GM19035 (cell line): ENCODE measurements at regions not wholly inside any gene's neighbourhood (a gene's known extent, or its start where the extent isn't known, plus 50 kb on each side); places are given as distances from the start of the nearest gene placed in this dataset.
"Not testable (repeated sequence)": the region's sequence is repeated elsewhere in the genome, so short reads cannot be mapped to it uniquely, and the experiment has no call there.

Source experiments
- ATAC-seq: cut with Tn5 transposase; IDR thresholded peaks from one replicate; pipeline ENCODE4 v1.9.1; 2021; ENCODE audit not compliant: unreplicated experiment

DNA sequence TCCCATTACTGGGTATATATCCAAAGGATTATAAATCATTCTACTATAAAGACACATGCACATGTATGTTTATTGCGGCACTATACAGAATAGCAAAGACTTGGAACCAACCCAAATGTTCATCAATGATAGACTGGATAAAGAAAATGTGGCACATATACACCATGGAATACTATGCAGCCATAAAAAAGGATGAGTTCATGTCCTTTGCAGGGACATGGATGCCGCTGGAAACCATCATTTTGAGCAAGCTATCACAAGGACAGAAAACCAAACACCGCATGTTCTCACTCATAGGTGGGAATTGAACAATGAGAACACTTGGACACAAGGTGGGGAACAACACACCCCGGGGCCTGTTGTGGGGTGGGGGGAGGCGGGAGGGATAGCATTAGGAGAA lies 57.0 kb upstream of the NEUROD1 start:
- not testable (repeated sequence) for ATAC-seq

DNA sequence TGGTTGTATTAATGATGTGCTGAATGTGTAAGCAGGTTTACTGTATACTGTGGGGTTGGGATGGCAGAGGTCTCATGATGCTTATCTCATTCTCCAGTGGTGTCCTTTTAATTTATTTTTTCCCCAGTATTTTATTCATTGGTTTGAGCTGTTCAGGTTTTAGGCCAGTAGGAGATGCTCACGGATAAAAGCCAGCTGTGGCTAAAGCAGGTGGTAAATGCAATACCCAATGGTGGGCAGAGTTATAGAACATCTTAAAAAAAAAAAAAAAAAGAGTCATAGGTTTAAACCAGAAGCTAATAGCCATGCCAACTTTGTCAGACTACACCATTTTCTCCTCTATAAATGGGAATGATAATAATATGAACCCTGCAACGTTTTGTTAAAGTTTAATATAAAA lies 57.8 kb upstream of the NEUROD1 start:
- ATAC-seq = no peak

DNA sequence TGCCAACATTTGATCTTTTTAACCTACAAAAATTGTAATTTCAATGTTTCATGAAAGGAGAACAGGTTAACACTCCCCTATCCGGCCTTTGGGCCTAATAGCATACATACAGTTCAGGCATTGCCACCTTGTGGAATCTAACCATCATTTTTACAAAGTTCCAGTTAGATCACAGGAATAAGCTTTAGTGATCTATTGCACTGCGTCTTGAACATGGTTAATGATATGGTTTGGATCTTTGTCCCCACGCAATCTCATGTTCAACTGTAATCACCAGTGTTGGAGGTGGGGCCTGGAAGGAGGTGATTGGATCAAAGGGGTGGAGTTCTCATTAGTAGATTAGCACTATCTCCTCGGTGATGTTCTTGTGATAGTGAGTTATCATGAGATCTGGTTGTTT lies 58.2 kb upstream of the NEUROD1 start:
- no peak for ATAC-seq

DNA sequence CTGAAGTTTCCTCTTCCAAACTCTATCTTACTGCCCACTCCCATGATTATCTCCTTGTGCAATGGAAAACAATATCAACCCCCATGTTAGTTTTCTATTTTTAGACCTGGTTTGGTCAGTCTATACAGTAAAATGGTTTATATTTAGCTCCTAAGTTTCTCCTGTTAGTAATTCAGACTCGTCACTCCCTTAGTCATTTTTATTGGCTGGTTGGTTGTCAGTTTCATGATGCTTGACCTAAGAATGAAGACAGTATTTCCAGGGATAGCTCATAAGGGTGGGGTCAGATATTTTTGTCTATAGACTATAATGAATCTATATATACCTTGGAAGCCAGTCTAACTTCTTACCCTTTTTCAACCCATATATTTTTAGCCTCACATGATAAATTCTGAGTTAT lies 61.4 kb upstream of the NEUROD1 start:
- no peak for ATAC-seq

DNA sequence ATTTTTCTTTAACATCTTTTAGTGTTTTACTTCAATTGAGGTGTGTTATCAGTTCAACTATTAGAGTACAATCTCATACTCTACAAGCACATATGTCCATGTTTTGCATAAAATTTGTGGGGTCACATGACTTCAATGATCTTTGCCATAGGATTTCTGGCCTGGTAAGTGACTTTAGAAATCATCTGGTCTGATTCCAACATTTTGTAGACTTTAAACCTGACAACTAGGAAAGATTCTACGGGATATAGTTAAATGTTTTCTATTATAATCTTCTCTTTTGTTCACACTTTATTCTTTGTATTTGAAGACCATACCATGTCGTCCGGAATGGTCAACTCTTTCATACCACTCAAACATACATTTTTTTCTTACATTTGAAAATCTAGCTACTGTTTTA lies 62.0 kb upstream of the NEUROD1 start:
- ATAC-seq = no peak

DNA sequence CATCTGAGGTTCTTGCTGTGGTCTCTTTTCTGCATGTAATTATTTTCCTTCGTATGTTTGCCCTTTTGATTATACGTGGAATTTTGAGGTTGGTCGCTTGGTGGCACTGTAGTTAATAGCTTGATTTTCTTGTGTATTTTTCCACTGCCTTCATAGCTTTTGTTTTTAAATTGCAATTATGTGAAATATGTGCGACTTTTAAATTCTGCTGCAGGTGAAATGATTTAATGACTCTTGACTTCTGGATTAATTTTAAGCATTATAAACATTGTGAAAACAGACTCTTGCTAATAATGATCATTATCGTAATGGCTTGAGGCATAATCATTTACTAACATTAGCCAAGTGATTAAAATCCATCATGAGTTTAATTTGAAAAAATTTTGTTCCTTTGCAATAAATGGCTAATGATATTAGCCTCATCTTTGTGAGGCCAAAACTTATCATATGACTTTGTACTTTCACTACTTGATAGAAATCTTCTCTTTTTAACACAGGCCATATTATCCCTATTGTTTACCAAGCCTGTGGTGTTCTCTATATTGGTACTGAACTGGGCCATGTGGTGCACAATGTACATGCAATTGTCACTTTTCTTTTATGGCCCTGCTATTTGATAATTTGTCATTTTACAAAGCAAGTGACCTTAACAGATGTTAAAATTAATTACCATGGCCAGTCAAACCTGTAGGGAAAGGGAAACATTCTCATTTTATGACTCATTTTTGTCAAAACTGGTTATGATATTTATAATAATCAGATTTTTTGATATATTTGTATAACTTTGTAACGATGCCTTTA lies 62.8 kb upstream of the NEUROD1 start:
- peak; percentile 60 for ATAC-seq

DNA sequence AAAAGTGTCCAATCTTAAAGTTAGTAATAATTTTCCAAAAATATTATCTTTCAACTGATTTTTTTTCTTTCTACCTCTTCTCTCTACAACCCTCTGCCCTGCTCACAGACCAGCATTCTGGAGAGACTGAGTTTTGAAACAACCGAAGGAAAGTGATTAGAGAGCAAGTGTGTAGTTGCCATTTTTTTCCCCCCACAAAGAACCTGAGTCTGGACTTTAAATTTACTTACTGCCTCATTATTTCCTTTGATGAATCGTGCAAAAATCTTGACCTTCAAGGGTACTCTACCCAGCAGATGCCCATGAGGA lies 63.4 kb upstream of the NEUROD1 start:
- ATAC-seq = no peak

DNA sequence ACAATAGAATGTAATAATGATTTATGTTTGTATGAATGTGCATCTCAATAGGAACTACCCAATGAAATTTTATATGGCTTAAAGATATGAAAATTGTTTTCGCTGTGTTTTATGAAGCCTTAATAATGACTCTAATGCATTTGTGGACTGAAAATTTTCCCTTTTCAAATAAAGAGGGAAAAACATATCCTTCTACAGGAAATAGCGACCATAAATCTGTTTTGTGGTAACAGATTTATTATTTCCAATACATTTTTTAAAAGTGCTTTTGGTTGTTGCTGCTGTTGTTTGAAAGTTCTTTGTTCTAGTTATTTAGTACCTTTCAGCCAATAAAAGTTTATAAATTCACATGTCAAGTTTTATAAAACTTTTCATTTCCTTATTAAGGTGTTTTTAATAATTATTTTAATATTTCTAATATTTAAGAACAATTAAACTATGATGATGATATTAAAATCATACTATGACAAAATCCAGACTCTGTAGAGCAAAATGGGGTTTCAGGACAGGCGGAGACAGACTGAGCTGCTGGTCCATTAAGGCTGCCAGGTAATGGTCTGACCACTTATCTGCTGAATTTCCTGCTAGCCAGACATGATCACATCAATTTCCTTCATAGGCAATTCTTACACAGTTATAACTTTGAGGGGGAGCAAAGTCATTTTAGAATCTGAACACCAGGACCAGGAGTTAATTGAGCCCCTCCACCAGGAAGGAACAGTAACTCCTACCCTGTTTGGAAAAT lies 65.7 kb upstream of the NEUROD1 start:
- no peak for ATAC-seq

DNA sequence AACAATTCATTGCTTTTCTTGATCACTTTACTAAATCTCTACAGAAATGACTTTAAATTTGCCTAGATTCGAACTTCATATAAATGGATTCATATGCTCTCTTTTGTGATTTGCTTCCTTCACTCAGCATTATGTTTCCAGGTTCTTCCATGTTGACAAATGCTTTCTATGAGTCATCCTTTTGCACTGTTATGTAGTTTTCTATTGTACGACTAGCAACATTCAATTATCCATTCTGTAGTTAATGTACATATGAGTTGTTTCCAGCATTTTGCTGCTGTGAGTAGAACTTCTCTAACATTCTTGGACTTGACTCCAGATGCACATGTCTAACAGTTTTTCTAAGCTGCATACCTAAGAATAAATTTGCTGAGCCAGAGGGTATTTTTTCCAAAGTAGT lies 66.5 kb upstream of the NEUROD1 start:
- ATAC-seq = no peak

DNA sequence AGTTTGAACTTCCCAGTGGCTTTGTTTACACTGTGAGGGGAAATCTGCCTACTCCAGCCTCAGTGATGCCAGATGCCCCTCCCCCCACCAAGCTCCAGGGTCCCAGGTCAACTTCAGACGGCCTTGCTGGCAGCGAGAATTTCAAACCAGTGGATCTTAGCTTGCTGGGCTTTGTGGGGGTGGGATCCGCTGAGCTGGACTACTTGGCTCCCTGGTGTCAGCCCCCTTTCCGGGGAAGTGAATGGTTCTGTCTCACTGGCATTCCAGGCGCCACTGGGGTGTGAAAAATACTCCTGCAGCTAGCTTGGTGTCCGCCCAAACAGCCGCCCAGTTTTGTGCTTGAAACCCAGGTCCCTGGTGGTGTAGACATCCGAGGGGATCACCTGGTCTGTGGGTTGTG lies 70.0 kb upstream of the NEUROD1 start:
- no peak for ATAC-seq

DNA sequence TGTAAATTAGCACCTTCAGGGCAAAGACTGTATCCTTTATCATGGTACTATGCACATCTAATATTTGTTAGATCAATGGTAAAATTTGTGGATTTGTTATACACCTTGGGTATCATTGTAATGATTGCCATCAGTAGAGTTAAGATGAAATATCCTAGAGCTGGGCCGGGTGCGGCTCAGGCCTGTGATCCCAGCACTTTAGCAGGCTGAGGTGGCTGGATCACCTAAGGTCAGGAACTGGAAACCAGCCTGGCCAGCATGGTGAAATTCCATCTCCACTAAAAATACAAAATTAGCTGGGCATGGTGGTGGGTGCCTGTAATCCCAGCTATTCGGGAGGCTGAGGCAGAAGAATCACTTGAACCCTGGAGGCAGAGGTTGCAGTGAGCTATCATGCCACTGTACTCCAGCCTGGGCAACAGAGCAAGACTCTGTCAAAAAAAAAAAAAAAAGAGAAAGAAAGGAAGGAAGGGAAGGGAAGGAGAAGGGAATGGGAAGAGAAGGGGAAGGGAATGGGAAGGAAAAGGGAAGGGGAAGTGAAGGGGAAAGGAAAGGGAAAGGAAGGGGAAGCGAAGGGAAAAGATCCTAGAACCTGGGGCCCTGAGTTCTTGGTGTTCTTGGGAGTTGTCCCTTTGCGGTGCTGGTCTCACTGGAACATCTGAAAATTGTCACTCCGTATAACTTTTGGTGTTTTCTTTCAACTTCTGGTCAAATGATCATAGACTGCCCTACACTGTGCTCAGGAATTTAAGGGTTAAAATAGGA lies 71.1 kb upstream of the NEUROD1 start:
- no peak for ATAC-seq

DNA sequence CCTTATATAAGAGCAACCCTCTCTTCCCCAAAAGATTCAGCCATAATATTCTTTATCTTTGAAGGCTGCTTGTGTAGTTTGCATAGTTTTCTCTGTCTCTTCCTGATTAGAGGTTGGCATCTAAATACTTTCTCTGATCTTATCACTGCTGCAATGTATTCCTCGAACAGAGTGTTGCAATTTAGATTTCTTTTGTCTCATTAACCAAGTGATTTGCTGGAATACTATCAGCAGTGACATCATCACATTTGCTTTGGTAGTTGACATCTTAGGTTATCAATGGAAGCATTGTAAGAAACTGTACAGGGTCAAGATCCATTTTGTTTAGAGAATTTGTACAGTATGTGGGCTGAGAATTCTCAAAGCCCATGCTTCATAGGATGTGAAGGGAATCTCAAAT lies 72.0 kb upstream of the NEUROD1 start:
- ATAC-seq = no peak

DNA sequence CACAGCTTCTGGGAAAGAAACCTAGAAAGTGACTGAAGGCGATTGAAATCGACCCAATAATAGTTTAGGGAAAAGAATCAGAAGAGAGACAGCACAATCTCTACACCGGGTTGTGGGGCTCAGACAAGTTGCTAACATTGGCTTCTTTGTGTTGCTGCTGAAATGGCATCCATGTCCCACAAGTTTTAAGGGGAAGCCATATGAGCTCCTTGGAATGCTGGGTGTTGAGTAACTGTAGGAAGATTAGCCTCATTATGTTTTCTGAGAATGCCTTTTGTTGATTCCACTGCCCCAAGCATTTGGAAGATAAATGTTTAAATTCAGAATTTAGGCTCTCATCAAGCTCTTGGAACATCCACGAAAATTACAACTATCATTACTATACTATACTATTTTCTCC lies 73.4 kb upstream of the NEUROD1 start:
- ATAC-seq = no peak

DNA sequence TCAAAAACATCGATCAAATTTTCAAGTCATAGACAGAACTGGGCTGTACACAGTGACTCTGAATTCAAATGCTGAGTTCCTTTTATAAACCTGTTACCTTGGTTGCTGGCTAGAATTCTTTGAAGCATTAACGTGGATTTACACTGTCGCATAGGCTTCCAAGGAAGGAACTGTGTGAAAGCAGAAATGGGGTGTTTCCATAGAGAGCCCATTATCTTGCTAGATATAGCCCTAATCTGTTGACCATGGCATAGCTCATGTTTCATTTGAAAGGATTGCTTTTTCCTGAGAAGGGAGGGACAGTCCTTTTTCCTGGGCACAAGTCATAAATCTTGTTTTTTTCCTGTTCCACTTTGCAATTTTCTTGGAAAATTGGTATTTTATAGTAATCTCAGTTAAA lies 73.8 kb upstream of the NEUROD1 start:
- no peak for ATAC-seq

DNA sequence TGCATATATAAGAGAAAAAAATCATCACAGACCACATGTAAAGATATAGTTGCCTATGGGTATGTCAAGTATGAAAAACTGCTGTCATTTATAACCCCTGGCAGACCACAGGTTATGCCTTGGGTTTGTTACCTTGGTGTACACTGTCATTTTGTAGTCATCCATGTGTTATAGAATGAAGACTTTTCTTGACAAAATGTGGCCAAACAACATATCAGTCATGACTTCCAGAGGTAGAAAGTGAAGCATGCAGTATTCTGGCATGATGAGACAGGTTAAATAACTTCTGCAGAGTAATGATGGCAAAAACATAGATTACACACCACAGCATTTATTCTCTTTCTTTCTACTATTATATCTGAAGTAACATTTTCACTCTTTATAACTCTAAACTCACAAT lies 74.9 kb upstream of the NEUROD1 start:
- no peak for ATAC-seq

DNA sequence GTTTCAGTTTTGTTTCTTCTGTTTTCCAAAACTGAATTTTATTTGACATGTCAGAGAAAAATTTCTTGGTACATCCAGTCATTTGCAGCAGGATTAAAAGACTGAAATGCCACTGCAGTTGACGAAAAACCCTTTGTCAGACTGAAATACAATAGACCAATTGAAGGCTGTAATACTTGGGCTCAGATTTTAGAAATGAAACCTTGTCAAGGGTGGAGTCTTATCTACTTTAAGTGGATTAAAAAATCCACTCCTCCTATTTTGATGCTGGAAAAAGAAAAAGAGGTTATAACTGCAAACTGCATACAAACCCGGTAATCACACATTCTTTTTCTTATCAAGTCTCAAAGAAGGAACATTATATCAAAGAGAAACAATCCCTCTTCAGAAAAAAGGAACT lies 80.2 kb upstream of the NEUROD1 start:
- no peak for ATAC-seq

DNA sequence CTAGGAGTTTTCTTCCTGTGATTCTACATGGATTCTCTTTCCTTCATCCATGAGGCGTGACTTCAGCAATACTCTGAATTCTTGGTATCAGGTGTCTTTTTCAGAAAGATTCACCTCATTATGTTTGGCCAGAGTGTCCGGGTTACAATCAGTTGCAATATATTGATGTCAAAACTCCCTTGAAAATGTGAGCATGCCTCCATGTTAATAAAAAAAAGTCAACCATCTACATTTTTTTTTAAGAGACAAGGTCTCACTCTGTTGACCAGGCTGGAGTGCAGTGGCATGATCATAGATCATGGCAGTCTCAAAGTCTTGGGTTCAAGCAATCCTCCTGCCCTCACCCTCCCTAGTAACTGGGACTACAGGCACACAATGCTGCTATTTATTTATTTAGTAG lies 80.9 kb upstream of the NEUROD1 start:
- ATAC-seq = no peak

DNA sequence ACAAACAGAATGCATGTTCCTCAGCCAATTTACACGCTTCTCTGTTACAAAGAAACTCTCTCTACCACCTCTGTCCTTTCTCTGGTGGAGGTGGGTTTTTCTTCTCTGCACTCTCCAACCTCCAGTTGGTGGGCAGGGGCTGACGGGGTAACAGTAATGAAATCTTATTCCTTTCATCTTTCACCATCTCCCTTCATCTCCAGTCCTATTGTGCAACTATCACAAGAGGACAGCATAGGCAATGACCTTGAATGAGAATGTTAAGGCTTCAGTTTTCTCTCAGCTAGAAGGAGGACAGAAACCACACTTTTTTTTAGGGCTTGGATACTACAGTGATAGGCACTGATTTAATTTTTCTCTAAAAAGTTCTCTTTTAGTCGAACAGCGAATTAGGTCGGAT lies 81.7 kb upstream of the NEUROD1 start:
- no peak for ATAC-seq

DNA sequence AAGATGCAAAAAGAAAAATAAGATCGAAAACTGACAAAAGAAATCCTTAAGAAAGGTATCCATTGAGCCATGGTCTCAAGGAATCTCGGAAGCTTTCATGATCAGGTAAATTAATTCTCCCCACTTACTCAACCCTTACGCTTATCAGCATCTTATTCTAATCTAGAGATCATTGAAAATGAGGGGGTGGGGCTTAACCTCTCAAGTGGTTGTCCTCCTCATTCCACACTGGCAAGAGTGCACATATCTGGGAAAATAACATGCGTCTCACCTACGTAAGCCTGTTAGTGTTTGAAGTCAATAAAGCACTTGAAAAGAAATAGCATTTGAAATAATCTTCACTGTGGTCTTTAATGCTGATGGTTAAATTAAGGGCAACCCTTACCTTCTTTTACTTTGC lies 82.5 kb upstream of the NEUROD1 start:
- ATAC-seq = no peak

DNA sequence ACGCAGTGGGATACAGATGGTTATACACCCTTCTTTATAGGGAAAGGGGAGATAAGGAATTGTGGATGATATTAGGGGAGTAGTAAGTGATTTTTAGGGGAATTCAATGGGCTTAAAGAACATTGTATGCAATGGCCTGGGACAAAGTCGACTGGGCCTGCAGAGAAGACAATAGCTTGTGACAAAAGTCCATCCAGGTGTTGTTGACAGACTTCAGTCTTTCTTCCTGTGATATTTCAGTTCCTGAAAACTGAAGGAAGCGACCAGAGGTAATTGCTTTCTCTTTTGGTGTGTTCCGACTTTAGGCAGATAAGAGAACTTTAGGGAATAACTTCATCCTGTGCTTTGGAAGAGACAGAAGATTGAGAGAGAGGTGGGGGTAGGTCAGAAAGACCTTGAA lies 83.1 kb upstream of the NEUROD1 start:
- no peak for ATAC-seq

DNA sequence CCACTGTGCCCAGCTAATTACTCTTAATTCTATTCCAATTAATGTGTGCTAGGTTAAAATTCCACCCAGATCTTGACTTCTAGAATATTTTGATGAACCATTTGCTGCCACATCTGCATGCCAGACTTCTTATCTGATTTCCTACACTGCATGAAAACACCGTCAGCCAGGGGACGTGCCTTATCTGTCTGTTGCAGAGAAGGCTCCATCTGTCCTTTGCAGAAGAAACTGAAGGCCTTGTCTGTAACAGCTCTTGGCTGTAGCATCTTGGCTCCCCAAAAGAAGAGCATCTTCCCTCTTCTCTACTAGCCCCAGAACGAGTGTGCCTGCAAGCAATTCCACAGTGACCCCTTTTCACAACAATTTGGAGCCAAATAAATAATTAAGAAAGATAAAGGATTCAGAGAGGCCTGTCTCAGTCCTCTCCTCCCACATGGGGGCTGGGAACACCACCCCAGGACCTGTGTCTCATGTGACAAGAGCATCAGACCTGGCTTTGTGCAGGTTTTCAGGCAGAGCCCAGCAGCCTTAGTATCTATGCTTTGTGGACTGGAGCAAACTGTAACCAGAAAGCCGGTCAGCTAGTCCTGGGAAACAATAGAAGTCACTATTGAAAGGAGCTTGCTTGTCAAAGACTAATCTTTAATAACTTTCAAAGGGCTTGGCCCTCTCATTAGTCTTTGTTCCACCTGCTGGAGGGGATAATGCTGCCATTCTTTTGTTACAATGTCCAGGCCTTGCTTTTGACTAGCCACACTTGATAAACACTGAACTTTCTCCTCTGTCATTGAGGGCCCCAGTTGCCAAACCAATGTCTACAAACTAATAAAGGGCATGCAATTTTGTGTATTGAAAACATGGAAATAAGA lies 84.0 kb upstream of the NEUROD1 start:
- ATAC-seq = no peak
